ENCODE measurements at regions not wholly inside any gene's neighbourhood (a gene's known extent, or its start where the extent isn't known, plus 50 kb on each side); places are given as distances from the start of the nearest gene placed in this dataset.

DNA sequence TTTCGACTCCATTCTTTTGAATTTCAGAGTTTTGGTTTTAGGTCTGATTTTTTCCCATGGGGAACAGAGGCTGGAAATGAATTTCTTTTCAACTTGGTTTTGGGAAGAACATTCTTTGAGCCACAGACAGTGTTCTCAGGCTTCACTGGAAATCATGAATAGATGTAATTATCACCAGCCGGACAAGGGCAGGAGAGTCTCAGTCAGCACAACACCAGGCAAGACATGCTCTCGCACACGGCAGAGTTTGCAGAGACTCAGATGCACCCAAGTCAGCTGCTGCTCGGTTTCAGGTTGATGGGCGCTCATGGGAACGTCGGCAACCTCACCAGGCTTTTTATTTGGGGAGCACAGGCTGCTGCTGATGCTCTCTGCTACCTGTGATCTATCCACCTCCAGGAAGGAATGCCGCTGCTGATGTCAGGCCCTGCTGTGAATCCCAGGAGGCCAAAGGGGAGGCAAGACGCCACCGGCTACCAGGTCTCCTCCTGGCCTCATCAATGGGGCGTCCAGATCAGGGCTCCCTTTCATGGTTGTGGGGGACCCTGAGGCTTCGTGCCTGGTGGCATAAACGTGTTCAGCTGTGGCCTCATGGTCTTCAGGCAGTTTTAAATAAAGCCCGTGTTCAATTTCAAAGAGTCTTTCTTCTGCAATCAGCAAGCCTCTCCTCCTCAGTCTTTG, 332.3 kb upstream of the IRX4 start:
- no peak for DNase-seq (ENCODE audit: low spot score)
- in situ Hi-C loops (cut with HindIII; ENCODE audit: low sequenced_read_pairs): no loop called here

DNA sequence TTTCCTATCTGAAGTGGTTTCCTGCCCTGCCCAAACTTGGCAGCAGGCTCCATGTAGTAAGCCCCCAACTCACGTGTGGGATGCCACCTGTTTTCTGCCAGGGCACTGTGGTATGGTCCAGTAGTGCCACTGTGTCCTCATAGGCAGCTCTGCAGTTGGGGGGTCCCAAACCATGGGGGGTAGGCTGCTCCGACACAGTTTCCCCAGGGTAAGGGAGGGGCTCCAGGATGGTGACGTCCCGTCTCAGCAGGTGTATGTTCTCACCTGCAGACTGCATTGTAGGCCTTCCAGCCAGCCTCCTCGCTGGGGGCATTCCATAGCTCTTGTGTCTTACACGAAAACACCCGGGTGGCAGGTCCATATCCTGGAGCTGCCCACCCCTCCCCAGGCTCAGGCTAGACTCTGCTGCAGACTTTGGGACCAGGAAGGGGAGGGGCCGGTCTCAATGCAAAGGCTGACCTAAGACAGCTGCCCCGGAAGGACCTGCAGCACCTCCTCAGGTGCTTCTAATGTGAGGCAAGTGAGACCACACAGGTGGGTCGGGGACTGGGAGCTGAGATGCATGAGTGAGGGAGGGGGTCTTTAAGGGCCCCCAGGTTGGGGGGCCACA, 330.5 kb upstream of the IRX4 start:
- in situ Hi-C loops (cut with HindIII; ENCODE audit: low sequenced_read_pairs): no loop called here
- DNase-seq (ENCODE audit: low spot score): no peak

DNA sequence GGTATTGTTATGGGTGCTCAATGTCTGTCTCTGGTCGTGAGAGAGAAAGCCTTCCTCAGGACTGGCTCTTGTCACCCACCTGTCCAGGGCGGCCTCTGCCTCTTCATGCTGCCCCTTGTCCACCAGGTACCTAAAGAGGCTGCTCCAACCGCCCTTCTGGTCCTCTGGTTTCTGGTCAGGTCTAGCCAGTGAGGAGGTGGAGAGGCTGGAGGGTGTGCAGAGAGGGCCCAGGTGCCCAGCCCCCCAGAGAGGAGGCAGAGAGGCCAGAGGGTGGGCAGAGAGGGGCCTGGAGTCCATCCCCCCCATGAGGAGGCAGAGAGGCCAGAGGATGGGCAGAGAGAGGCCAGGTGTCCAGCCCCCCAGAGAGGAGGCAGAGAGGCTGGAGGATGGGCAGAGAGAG, 329.8 kb upstream of the IRX4 start:
- no peak for DNase-seq (ENCODE audit: low spot score)
- in situ Hi-C loops (cut with HindIII; ENCODE audit: low sequenced_read_pairs): no loop called here

DNA sequence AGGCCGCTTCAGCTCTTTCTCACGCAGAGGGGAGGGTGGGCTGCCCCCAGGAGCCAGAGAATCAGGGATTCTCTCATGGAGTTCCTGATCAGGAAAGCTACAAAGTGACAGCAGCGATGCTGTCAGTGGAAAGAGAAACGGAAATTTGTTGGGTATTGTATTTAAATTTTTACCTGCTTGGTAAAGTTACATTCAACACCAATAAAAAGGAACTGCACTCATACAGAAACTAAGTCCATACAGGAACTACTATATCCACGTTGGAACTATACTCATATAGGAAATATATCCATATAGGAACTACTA, 325.5 kb upstream of the IRX4 start:
- no peak for DNase-seq (ENCODE audit: low spot score)
- in situ Hi-C loops (cut with HindIII; ENCODE audit: low sequenced_read_pairs): no loop called here

DNA sequence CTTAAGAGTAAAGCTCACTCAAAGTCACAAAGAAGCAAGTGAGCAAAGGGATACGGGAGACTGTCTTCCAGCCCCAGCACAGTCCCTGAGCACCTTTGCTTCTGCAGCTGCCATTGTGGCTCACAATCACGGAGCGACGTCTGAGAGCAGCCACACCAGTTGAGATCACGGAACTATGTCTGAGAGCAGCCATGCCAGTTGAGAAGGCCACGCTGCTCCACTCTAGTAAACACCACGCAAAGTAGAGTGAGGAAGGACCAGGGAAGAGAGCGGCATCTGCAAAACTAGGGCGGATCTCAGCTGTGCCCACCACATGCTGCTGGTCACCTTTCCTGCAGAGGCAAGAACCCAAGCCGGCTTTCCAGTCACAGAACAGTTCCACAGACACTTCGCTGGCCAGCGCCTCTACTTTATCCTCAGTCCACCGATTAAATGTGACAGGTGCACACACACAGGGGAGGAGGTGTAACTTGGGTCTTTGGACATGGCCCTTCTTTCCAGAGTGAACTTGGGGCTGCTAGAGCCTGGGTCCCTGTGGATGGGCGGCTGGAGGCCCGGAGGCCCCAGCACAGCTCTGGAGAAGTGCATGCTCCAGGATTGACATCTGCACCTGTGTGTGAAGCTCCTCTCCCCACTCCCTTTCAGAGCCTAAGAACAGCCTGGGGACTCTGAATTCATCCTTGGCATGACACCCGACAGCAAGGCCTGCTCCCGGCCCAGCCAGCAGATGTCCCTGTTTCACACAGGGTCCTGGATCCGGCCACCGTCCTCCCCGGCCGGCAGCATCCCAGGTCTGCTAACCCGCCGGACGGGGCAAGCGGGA, 324.9 kb upstream of the IRX4 start:
- no peak for DNase-seq (ENCODE audit: low spot score)

DNA sequence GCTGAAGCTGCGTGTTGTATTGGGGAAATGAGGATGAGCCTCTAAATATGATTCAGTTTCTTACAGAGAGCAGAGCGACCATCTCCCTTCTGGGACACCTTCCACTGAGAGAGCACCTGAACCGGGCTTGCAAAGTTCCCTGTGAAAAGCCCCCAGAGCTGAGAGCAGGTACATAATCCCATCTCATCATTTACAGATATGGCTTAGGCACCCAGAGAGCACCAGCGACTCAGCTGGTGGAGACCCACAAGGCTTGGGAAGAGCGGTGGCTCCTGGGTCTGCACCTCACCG, 324.3 kb upstream of the IRX4 start:
- in situ Hi-C loops (cut with HindIII; ENCODE audit: low sequenced_read_pairs): no loop called here
- DNase-seq (ENCODE audit: low spot score): no peak

More for the DNA sequence above, 324.9 kb upstream of the IRX4 start:
- in situ Hi-C loops (cut with HindIII; ENCODE audit: low sequenced_read_pairs): no loop called here

DNA sequence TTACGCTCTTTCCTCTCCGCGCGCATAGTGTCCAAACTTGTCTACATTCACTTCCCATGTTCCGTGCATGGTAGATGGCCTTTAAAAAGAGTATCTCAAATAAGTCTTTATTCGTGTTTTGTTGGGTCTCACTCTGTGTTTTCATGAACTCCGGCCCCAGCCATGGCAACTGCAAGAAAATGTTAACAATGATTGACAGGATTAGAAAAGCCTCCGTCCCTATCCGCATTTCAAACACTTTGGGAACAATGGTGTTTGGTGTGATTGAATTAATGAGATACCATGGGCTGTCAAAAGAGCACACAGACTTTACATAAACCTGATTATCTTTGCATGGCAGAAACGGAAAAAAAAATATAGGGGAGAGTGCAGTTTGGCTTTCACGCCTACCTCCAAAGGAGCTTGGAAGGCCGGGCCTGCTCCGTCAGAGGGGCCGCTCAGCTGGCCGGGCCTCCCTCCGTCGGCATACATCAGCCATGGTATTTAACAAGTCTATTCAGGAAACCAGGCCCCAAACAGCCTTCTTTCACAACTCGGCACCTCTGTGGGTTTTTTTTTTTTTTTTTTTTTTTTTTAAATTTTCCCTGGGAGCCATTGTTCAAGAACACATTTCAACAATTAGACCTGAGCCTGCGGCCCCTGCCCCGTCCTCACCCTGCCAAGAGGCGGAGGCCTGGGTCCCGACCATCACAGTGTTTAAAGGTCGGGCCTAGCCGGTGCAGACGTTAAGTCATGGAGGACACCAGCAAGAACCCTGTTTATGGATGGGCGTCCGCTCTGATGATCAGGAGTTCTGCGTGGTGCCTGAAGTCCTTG, 323.8 kb upstream of the IRX4 start:
- DNase-seq (ENCODE audit: low spot score): no peak
- in situ Hi-C loops (cut with HindIII; ENCODE audit: low sequenced_read_pairs): no loop called here

DNA sequence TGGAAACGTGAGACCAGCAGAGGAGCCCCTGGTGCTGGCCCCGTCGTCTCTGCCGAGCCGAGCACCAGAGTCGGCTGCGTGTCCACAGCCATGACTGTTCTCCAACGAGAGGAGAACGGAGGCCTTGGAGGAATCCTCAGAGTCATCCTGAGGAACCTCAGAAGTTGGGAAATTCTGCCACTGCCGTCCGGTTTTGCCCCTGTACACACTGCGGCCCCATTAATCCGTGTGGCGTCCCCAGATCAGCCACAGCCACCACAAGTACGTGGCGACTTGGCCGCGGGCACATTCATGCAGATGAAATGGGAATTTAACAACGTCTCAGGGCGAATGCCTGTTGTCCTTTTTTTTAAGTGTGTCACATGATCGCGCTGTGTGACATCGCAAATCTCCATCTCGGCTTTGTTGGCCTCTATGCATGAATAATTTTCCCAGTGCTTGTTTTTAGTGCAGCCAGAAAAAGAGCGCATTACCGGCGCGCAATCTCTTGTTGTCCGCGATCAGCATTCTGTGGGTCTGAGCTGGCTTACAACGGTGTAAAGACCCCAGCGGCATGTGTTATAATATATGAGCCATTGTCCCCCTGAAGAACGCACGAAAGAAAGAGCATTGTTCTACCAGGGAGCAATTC, 323.0 kb upstream of the IRX4 start:
- in situ Hi-C loops (cut with HindIII; ENCODE audit: low sequenced_read_pairs): no loop called here

DNA sequence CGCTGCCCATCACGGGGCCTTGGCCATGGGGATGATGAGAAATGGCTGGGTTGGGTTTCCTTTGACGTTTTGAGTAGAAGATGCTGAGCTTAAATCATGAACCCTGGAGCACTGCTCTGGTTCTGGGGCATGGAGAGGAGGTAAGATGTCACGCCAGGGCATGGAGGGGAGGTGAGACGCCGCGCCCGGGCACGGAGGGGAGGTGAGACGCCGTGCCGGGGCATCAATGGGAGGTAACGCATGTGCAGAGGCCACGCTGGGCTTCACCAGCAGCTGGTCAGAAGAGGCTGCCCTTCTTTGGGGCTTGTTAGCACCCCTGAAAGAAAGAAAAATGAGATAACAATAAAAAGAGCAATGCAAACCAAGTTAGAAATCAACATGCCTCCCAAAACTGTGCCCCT, 322.5 kb upstream of the IRX4 start:
- in situ Hi-C loops (cut with HindIII; ENCODE audit: low sequenced_read_pairs): no loop called here
- DNase-seq (ENCODE audit: low spot score): no peak

More for the DNA sequence above, 323.0 kb upstream of the IRX4 start:
- no peak for DNase-seq (ENCODE audit: low spot score)

DNA sequence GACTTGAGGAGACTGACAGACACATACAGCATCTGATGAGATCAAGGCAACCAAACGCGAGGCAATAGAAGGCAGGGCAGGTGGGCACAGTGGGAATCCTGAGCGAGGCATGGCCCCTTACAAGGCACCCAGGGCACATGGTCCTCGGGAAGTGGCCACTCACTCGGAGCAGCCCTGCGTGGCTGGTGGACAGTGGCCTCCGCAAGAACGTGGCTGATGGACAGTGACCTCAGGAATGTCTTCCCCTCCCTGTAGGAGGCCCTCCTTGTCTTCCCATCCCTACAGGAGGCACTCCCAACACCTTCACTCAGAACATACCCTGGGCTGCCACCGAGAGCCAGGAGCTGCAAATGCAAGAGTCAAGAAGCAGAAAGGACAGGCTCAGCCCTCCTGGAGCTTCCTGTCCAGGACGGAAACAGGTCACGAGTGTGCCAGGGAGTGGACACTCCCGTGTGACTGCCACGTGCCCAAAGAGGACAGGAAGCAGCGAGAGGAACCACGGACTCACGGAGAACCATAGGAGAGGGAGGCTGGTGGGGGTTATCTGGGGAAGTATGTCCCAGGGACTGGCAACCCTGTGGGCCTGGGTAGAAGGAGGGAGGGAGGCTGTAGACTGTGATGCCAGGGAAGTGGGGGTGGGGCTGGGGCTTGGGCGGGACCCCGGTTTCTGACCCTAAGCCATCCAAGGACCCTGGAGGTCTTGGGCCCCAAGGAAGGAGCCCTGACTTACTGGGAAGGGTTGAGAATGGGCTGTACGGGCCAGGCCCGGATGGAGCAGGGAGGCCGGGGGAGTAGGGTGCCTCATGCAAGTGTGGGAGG, 321.9 kb upstream of the IRX4 start:
- in situ Hi-C loops (cut with HindIII; ENCODE audit: low sequenced_read_pairs): no loop called here
- DNase-seq (ENCODE audit: low spot score): no peak

DNA sequence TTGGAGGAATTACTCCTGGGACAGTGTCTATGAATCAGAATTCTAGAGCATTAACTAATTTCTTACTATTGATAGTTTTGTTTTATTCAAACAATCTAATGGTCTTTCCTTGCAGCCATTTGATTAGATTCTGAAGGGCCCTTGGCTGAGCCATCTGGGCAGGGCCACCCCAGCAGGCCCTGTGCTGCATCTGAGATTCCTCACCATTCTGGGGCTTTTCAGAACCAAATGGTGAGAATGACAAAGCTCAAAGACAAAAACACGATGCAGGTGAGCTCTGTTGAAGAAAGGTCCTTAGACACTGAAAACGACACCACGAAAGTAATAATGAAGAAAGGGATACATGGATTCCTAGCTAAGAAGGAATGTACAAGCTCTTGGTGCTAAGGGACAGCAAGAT, 321.0 kb upstream of the IRX4 start:
- no peak for DNase-seq (ENCODE audit: low spot score)
- in situ Hi-C loops (cut with HindIII; ENCODE audit: low sequenced_read_pairs): no loop called here

DNA sequence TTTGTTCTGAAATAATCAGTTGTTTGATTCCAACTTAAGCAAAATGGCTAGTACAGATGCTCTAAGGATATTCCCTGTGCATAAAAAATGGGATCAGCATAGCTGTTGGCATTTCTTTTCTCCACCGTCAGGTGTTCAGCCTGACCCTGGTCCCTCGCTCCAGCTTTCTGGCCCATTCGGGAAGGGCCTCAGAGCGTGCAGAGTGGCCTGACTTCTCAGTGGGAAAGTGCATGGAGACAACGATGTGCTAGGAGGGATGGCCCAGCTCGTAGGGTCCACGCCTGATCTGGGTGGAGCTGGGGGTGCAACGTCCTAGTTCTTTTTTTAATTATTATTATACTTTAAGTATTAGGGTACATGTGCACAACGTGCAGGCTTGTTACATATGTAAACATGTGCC, 319.1 kb upstream of the IRX4 start:
- DNase-seq (ENCODE audit: low spot score): no peak
- in situ Hi-C loops (cut with HindIII; ENCODE audit: low sequenced_read_pairs): no loop called here

DNA sequence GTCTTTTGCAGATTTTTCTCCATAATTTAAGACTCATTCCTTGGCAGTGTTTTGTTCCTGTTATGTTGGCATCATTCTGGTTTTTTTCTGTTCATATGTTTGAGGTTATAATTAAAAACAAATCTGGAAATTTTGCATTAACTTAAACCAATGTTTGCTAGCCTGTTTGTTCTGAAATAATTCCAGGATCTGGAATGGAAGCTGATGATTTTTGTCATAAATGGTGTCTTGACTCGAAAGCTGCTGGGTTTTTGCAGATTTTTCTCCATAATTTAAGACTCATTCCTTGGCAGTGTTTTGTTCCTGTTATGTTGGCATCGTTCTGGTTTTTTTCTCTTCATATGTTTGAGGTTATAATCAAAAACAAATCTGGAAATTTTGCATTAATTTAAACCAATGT, 318.7 kb upstream of the IRX4 start:
- in situ Hi-C loops (cut with HindIII; ENCODE audit: low sequenced_read_pairs): no loop called here

DNA sequence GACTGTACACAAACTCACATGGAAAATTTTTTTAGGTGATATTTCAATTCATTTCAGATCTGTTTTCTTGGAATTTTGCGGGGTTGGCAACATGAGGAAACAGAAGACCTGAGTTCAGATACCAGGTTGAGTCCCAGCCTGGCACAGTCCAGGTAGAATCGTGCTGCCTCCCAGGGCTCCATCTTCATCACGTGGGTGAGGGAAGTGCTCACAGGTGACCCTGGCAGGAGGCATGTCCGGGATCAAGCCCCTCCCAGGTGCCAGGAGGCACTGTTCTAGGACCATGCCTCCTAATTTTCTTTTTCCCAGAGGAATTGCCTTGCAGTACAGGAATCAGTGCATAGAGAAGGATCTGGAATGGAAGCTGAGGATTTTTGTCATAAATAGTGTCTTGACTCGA, 318.3 kb upstream of the IRX4 start:
- DNase-seq (ENCODE audit: low spot score): no peak
- in situ Hi-C loops (cut with HindIII; ENCODE audit: low sequenced_read_pairs): no loop called here

More for the DNA sequence above, 318.7 kb upstream of the IRX4 start:
- no peak for DNase-seq (ENCODE audit: low spot score)

DNA sequence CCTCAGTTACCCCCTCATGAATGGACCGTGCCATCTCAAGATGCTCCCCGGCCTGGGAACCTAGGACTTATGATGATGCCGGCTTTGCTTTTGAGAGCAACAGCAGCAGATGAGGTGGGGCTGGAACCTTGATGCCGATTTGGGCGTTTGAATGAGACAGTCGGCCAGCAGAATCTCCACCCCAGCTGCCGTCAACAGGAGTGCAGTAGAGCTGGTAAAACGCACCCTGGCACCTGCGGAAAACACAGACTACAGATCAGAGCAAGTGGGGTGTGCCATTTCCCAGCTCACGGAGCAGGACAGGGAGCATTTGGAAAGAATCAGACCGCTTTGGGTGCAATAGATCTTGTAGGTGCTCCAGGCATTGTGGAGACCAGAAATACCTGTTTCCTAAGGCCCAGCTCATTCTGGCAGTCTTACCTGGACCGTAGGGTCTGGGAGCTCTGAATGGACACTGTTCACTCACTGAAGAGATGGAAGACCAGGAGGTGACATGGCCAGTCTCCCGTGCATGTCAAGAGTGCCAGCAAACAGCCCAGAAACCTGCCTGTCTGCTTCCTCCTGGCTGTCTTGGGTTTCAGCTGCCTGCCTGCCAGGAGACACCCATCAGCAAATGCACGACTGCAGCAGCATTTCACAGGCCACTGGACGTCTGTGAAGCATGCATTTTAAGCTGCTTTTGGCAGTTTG, 317.7 kb upstream of the IRX4 start:
- DNase-seq (ENCODE audit: low spot score): no peak
- in situ Hi-C loops (cut with HindIII; ENCODE audit: low sequenced_read_pairs): no loop called here

DNA sequence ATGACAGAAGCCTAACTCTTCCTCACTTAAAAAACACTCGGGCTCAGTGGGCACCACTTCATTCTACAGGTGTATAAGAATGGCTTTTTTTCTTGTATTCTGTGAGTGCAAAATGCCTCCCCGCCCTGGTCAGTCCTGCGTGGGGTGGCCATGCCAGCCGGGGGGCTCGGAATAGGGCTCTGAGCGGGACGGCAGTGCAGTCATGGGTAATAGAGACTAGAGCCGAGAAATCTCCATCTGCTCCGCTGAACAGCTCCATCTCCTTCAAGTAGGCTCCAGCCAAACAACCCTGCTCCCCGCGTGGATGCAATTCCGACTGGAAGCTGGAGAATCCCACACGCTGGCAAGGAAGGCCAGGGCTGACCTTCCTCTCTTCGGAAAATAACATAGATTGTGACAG, 317.0 kb upstream of the IRX4 start:
- DNase-seq (ENCODE audit: low spot score): no peak
- in situ Hi-C loops (cut with HindIII; ENCODE audit: low sequenced_read_pairs): no loop called here

DNA sequence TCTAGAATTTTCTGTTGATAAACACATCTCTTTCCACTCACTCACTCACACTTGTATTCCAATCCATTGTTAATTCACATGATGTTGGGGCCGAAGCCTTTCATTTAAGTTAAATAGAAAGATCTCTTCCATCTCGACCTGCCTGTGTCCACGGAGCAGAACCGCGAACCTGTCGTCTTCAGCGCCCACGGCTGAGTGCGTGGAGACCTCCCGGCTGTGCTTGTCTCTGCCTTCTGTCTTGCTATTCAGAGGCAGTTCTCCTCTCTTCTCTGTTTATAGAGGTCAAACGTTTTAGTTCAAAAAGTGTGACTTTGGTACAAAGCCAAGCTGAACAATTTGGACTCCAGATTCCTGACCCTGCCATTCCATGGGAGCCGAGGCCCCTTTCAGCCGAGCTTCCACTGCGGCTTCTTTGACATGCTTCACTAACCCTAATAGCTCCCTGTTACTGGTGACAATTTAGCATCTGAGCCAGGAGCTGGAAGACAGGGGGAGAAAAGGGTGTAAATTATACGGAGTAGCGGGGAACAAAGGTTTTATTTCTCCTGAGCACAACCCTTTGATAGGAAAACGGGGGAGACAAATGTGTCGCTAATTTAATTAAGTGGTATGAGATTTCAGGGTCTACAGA, 314.4 kb upstream of the IRX4 start:
- in situ Hi-C loops (cut with HindIII; ENCODE audit: low sequenced_read_pairs): no loop called here
- DNase-seq (ENCODE audit: low spot score): no peak

DNA sequence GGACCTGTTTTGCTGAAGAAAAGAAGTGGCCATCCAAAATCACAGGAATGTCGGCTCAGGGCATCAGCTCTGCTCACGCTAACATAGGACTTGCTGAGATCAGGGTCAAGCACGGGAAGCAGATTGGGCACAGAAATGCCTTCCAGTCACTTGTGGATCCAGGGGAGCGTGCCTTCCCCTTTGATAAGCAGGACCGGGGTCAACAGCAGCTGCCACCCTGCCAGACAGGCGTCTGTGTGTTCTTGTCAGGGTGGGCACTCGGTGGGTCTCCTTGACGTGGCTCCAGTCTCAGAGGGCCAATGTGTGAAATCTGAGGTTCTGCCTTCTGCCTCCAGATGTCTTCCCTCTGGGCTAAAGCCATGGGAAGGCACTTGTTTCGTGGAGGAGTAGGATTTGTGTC, 313.7 kb upstream of the IRX4 start:
- no peak for DNase-seq (ENCODE audit: low spot score)
- in situ Hi-C loops (cut with HindIII; ENCODE audit: low sequenced_read_pairs): no loop called here
